ENCODE measurements at regions not wholly inside any gene's neighbourhood (a gene's known extent, or its start where the extent isn't known, plus 50 kb on each side); places are given as distances from the start of the nearest gene placed in this dataset.

- Histone ChIP-seq H4K20me1 (no peaks in the 10 kb centered on the region), H3K4me2 (no peak overlapping the region), H3K27me3 (no peaks in the 10 kb centered on the region), H3K9ac (no peak overlapping the region), H3K36me3 (no peaks in the 10 kb centered on the region), H3K9me3 (no peaks in the 10 kb centered on the region), H3K27ac (no peak overlapping the region), H3K4me1 (peaks cover 21% of the 10 kb centered on the region), H3K4me3 (no peak overlapping the region)
- TF ChIP-seq Cebpa-rat (IDR thresholded peaks at IDR 0.05): no peak
Observed at GRCh38 chr9:105969636-105970035, 275.3 kb downstream of the TMEM38B start.

- Histone ChIP-seq H4K20me1 (no peaks in the 10 kb centered on the region), H3K27ac (no peak overlapping the region), H3K9ac (no peak overlapping the region), H3K27me3 (no peaks in the 10 kb centered on the region), H3K9me3 (no peaks in the 10 kb centered on the region), H3K4me1 (peaks cover 39% of the 10 kb centered on the region), H3K4me2 (peak overlapping the region; percentile 52), H3K36me3 (no peaks in the 10 kb centered on the region), H3K4me3 (no peak overlapping the region)
- no peak for TF ChIP-seq Cebpa-rat (IDR thresholded peaks at IDR 0.05)
Observed at GRCh38 chr9:105971986-105972385, 277.6 kb downstream of the TMEM38B start.

GRCh38 chr9:105972466-105973204, 278.3 kb downstream of the TMEM38B start:
- H3K36me3 ChIP-seq: no peaks in the 10 kb centered on the region
- peaks cover 39% of the 10 kb centered on the region for H3K4me1 ChIP-seq
- H3K4me3 ChIP-seq: no peak overlapping the region
- H4K20me1 ChIP-seq: no peaks in the 10 kb centered on the region
- no peak overlapping the region for H3K27ac ChIP-seq
- no peak overlapping the region for H3K9ac ChIP-seq
- TF ChIP-seq Cebpa-rat (IDR thresholded peaks at IDR 0.05): no peak
- H3K4me2 ChIP-seq: peak overlapping the region; percentile 52
- H3K9me3 ChIP-seq: no peaks in the 10 kb centered on the region
- H3K27me3 ChIP-seq: no peaks in the 10 kb centered on the region

GRCh38 chr9:105973951-105974351, 279.6 kb downstream of the TMEM38B start:
- Histone ChIP-seq H3K4me1 (peaks cover 39% of the 10 kb centered on the region), H3K9me3 (no peaks in the 10 kb centered on the region), H3K27ac (no peak overlapping the region), H4K20me1 (no peaks in the 10 kb centered on the region), H3K27me3 (no peaks in the 10 kb centered on the region), H3K4me3 (no peak overlapping the region), H3K36me3 (no peaks in the 10 kb centered on the region), H3K4me2 (no peak overlapping the region), H3K9ac (no peak overlapping the region)
- TF ChIP-seq Cebpa-rat (IDR thresholded peaks at IDR 0.05): no peak

- no peaks in the 10 kb centered on the region for H3K27me3 ChIP-seq
- H3K27ac ChIP-seq: no peak overlapping the region
- H4K20me1 ChIP-seq: no peaks in the 10 kb centered on the region
- no peak overlapping the region for H3K9ac ChIP-seq
- peaks cover 44% of the 10 kb centered on the region for H3K4me1 ChIP-seq
- no peak overlapping the region for H3K4me3 ChIP-seq
- no peak for TF ChIP-seq Cebpa-rat (IDR thresholded peaks at IDR 0.05)
- H3K4me2 ChIP-seq: peak overlapping the region; percentile 68
- H3K36me3 ChIP-seq: no peaks in the 10 kb centered on the region
- H3K9me3 ChIP-seq: no peaks in the 10 kb centered on the region
Observed at GRCh38 chr9:105975886-105976645, 281.7 kb downstream of the TMEM38B start.

- no peaks in the 10 kb centered on the region for H3K36me3 ChIP-seq
- no peak overlapping the region for H3K4me3 ChIP-seq
- H3K4me1 ChIP-seq: peaks cover 29% of the 10 kb centered on the region
- H4K20me1 ChIP-seq: no peaks in the 10 kb centered on the region
- H3K4me2 ChIP-seq: no peak overlapping the region
- H3K27me3 ChIP-seq: no peaks in the 10 kb centered on the region
- TF ChIP-seq Cebpa-rat (IDR thresholded peaks at IDR 0.05): no peak
- H3K9me3 ChIP-seq: no peaks in the 10 kb centered on the region
- no peak overlapping the region for H3K27ac ChIP-seq
- H3K9ac ChIP-seq: no peak overlapping the region
Observed at GRCh38 chr9:105978336-105978735, 284.0 kb downstream of the TMEM38B start.

GRCh38 chr9:105978826-105979225, 284.5 kb downstream of the TMEM38B start:
- H3K9me3 ChIP-seq: no peaks in the 10 kb centered on the region
- peaks cover 28% of the 10 kb centered on the region for H3K4me1 ChIP-seq
- no peak overlapping the region for H3K9ac ChIP-seq
- no peak overlapping the region for H3K4me2 ChIP-seq
- H4K20me1 ChIP-seq: no peaks in the 10 kb centered on the region
- TF ChIP-seq Cebpa-rat (IDR thresholded peaks at IDR 0.05): no peak
- H3K27me3 ChIP-seq: no peaks in the 10 kb centered on the region
- H3K36me3 ChIP-seq: no peaks in the 10 kb centered on the region
- no peak overlapping the region for H3K27ac ChIP-seq
- H3K4me3 ChIP-seq: no peak overlapping the region

GRCh38 chr9:105979290-105979689, 284.9 kb downstream of the TMEM38B start:
- H3K4me2 ChIP-seq: no peak overlapping the region
- H3K27ac ChIP-seq: no peak overlapping the region
- no peak overlapping the region for H3K4me3 ChIP-seq
- H3K36me3 ChIP-seq: no peaks in the 10 kb centered on the region
- TF ChIP-seq Cebpa-rat (IDR thresholded peaks at IDR 0.05): no peak
- no peaks in the 10 kb centered on the region for H4K20me1 ChIP-seq
- H3K9ac ChIP-seq: no peak overlapping the region
- no peaks in the 10 kb centered on the region for H3K27me3 ChIP-seq
- H3K9me3 ChIP-seq: no peaks in the 10 kb centered on the region
- H3K4me1 ChIP-seq: peaks cover 28% of the 10 kb centered on the region

DNA sequence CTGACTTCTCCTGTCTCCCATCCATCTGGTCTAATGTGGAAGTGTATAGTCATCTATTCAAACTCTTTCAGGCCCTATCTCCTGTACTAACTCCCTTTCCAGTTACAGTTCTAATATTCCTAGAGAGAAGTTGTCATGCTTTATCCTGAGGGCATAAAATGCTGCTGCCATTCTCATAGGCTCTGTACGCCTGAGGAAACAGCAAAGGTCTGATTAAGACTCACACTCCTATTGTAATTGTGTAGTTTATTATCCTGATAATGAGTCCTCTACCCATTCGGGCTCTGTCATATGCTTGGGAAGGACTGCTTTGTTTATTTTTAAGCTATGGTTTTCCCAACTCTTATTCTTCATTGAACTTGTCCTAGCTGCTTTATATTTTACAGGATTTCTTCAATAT, 290.4 kb downstream of the TMEM38B start:
- H3K4me2 ChIP-seq: no peak overlapping the region
- H3K36me3 ChIP-seq: no peaks in the 10 kb centered on the region

GRCh38 chr9:105993116-105993854, 298.9 kb downstream of the TMEM38B start:
- Histone ChIP-seq H3K36me3 (no peaks in the 10 kb centered on the region), H3K4me1 (peaks cover 10% of the 10 kb centered on the region), H3K27me3 (no peaks in the 10 kb centered on the region), H3K9ac (no peak overlapping the region), H3K4me3 (no peak overlapping the region), H3K9me3 (no peaks in the 10 kb centered on the region), H3K4me2 (no peak overlapping the region), H4K20me1 (no peaks in the 10 kb centered on the region), H3K27ac (no peak overlapping the region)
- TF ChIP-seq Cebpa-rat (IDR thresholded peaks at IDR 0.05): no peak

More for the DNA sequence above, 290.4 kb downstream of the TMEM38B start:
- H3K9ac ChIP-seq: no peak overlapping the region
- H3K4me3 ChIP-seq: no peak overlapping the region
- no peak overlapping the region for H3K27ac ChIP-seq
- H3K9me3 ChIP-seq: no peaks in the 10 kb centered on the region
- no peaks in the 10 kb centered on the region for H3K27me3 ChIP-seq
- no peaks in the 10 kb centered on the region for H3K4me1 ChIP-seq
- no peak for TF ChIP-seq Cebpa-rat (IDR thresholded peaks at IDR 0.05)
- H4K20me1 ChIP-seq: no peaks in the 10 kb centered on the region
